ENCODE measurements at regions not wholly inside any gene's neighbourhood (a gene's known extent, or its start where the extent isn't known, plus 50 kb on each side); places are given as distances from the start of the nearest gene placed in this dataset.

DNA sequence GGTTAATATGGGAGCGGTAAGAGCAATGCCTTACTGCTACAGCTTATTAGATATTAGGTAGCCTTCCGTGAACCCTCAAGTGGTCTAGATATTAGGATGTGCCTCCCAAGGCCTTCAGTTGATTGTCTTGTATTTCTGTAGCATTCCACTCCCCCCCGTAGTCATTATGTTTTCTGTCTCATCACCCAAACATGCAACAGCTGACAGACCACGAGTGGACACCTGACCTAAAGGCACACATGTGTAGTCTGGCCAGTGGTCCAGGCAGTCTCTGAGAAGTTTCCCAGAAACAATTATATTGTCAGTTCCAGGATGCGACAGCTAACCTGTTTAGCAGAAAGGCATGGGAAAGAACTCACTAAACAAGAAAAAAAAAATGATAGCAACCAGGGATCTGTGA is 1000.9 kb downstream of the AGBL1 start:
- no peak for TF ChIP-seq EZH2phosphoT487 (IDR thresholded peaks at IDR 0.05; ENCODE audit: borderline replicate concordance)
- TF ChIP-seq, protein P1, sequence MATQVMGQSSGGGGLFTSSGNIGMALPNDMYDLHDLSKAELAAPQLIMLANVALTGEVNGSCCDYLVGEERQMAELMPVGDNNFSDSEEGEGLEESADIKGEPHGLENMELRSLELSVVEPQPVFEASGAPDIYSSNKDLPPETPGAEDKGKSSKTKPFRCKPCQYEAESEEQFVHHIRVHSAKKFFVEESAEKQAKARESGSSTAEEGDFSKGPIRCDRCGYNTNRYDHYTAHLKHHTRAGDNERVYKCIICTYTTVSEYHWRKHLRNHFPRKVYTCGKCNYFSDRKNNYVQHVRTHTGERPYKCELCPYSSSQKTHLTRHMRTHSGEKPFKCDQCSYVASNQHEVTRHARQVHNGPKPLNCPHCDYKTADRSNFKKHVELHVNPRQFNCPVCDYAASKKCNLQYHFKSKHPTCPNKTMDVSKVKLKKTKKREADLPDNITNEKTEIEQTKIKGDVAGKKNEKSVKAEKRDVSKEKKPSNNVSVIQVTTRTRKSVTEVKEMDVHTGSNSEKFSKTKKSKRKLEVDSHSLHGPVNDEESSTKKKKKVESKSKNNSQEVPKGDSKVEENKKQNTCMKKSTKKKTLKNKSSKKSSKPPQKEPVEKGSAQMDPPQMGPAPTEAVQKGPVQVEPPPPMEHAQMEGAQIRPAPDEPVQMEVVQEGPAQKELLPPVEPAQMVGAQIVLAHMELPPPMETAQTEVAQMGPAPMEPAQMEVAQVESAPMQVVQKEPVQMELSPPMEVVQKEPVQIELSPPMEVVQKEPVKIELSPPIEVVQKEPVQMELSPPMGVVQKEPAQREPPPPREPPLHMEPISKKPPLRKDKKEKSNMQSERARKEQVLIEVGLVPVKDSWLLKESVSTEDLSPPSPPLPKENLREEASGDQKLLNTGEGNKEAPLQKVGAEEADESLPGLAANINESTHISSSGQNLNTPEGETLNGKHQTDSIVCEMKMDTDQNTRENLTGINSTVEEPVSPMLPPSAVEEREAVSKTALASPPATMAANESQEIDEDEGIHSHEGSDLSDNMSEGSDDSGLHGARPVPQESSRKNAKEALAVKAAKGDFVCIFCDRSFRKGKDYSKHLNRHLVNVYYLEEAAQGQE (IDR thresholded peaks at IDR 0.05; ENCODE audit: low read depth), result no peak
- no peak for TF ChIP-seq ZBTB33 (IDR thresholded peaks at IDR 0.05; ENCODE audit: extremely low read depth, insufficient replicate concordance, low read length)
- no peak for TF ChIP-seq CBX3 (IDR thresholded peaks at IDR 0.05; ENCODE audit: low read depth)
- no peak for TF ChIP-seq TCF7L2 (IDR thresholded peaks at IDR 0.05; ENCODE audit: borderline replicate concordance, extremely low read depth, insufficient read depth, insufficient read length)
- no peak for TF ChIP-seq POLR2AphosphoS5 (IDR thresholded peaks at IDR 0.05; ENCODE audit: low read depth, low read length)
- TF ChIP-seq CEBPB (IDR thresholded peaks at IDR 0.05; ENCODE audit: low read depth), result no peak
- TF ChIP-seq POLR2A (IDR thresholded peaks at IDR 0.05; ENCODE audit: borderline replicate concordance, extremely low read depth, insufficient read depth, insufficient read length), result no peak
- DNase-seq (ENCODE audit: low read depth, low spot score), result no peak
- no peaks in the 10 kb centered on the region for H3K4me1 ChIP-seq (ENCODE audit: control insufficient read depth in 1 of 2, insufficient read depth in 2 of 2, low read length in 2 of 2)
- no peak overlapping the region for H3K27ac ChIP-seq (ENCODE audit: low read depth, low read length)
- no peak overlapping the region for H3K9ac ChIP-seq (ENCODE audit: low read length)
- no peaks in the 10 kb centered on the region for H4K20me1 ChIP-seq (ENCODE audit: insufficient read depth)
- H3K9me3 ChIP-seq (ENCODE audit: control insufficient read depth in 1 of 2, insufficient read depth in 1 of 2, low read depth in 1 of 2, low read length in 2 of 2), result peaks cover 8 to 41% of the 10 kb centered on the region in 2 experiments; a peak in 3 of 4 replicates
- no peak for ATAC-seq
- CTCF ChIA-PET, result no interaction called here
- H3K9me2 ChIP-seq (ENCODE audit: insufficient read depth), result no peaks in the 10 kb centered on the region
- POLR2A ChIA-PET, result no interaction called here
- H2AFZ ChIP-seq (ENCODE audit: low read depth, low read length, poor library complexity, severe bottlenecking), result no peak overlapping the region
- no peak overlapping the region for H3K4me3 ChIP-seq (replicated peaks in 1 of 2; ENCODE audit: low read depth in 1 of 2, low read length in 2 of 2)
- no peaks in the 10 kb centered on the region for H3K79me2 ChIP-seq (ENCODE audit: insufficient read depth, low read length)
- BruUV-seq (replicated peaks), result no TSS peak
- no peaks in the 10 kb centered on the region for H3K27me3 ChIP-seq (ENCODE audit: insufficient read depth, low read length)
- intact Hi-C loops (cut with micrococcal nuclease), result no loop called here
- RAD21 ChIA-PET (ENCODE audit: low non-redundant PET in 1 of 2, low total read pairs in 2 of 2, uncharacterized antibody in 2 of 2, unreplicated experiment in 2 of 2), result no interaction called here
- no peak overlapping the region for H3K4me2 ChIP-seq (ENCODE audit: low read length)
- no peaks in the 10 kb centered on the region for H3K36me3 ChIP-seq (ENCODE audit: control insufficient read depth in 1 of 2, insufficient read depth in 2 of 2, low read length in 2 of 2)
